NCI-H460 (cell line): ENCODE measurements at regions not wholly inside any gene's neighbourhood (a gene's known extent, or its start where the extent isn't known, plus 50 kb on each side); places are given as distances from the start of the nearest gene placed in this dataset.

Experiments used
- DNase-seq: peaks from one replicate; pipeline ENCODE4 v3.0.0-alpha.2; 2016; ENCODE audit warnings: low read depth; ENCODE audit errors: extremely low read depth

GRCh38 chr11:88448131-88448670 is 110.7 kb upstream of the CTSC start:
- DNase-seq: no peak

- DNase-seq: no peak
These were observed 109.7 kb upstream of the CTSC start for GRCh38 chr11:88447281-88447680.

- no peak for DNase-seq
These were observed 101.8 kb upstream of the CTSC start for GRCh38 chr11:88439356-88439755.

GRCh38 chr11:88438721-88439120 is 101.2 kb upstream of the CTSC start:
- no peak for DNase-seq

GRCh38 chr11:88435415-88435814 is 97.9 kb upstream of the CTSC start:
- DNase-seq: no peak

GRCh38 chr11:88434333-88434976 is 96.9 kb upstream of the CTSC start:
- DNase-seq: no peak

GRCh38 chr11:88433536-88434230 is 96.1 kb upstream of the CTSC start:
- no peak for DNase-seq

- no peak for DNase-seq
These were observed 94.3 kb upstream of the CTSC start for GRCh38 chr11:88431675-88432341.

- DNase-seq: no peak
These were observed 91.4 kb upstream of the CTSC start for GRCh38 chr11:88428959-88429358.

- no peak for DNase-seq
These were observed 90.2 kb upstream of the CTSC start for GRCh38 chr11:88427719-88428118.

- DNase-seq: no peak
These were observed 87.3 kb upstream of the CTSC start for GRCh38 chr11:88424881-88425280.

- DNase-seq: no peak
These were observed 84.0 kb upstream of the CTSC start for GRCh38 chr11:88421530-88421929.

GRCh38 chr11:88420165-88420791 is 82.7 kb upstream of the CTSC start:
- no peak for DNase-seq

GRCh38 chr11:88418508-88418907 is 81.0 kb upstream of the CTSC start:
- no peak for DNase-seq

GRCh38 chr11:88415495-88415894 is 78.0 kb upstream of the CTSC start:
- DNase-seq: no peak

- DNase-seq: no peak
These were observed 77.5 kb upstream of the CTSC start for GRCh38 chr11:88414981-88415413.

- DNase-seq: no peak
These were observed 76.9 kb upstream of the CTSC start for GRCh38 chr11:88414385-88414861.

GRCh38 chr11:88411265-88411664 is 73.7 kb upstream of the CTSC start:
- DNase-seq: no peak

GRCh38 chr11:88410656-88411055 is 73.1 kb upstream of the CTSC start:
- no peak for DNase-seq

- DNase-seq: no peak
These were observed 72.5 kb upstream of the CTSC start for GRCh38 chr11:88410056-88410455.

- DNase-seq: no peak
These were observed 69.3 kb upstream of the CTSC start for GRCh38 chr11:88406876-88407275.
